PC-9 (cell line): ENCODE measurements at regions not wholly inside any gene's neighbourhood (a gene's known extent, or its start where the extent isn't known, plus 50 kb on each side); places are given as distances from the start of the nearest gene placed in this dataset.
A peak's percentile ranks its signal among the peaks of the same experiment; 100 is the strongest.

Experiments used
- BruUV-seq: library from RNA; stranded (reverse); fragments of 400-500 nt; replicated peaks from 2 replicates; lab custom pipeline; 2021; lab: Mats Ljungman, UMichigan
- CTCF ChIA-PET: fragments of 300-600 bp; sonication (Branson Sonifier 250); formaldehyde crosslinking; loops from one replicate; lab custom pipeline; 2022; ENCODE audit warnings: antibody characterized with exemption; lab: Charles Lee
- POLR2A ChIA-PET: fragments of 300-600 bp; sonication (Branson Sonifier 250); formaldehyde crosslinking; loops from one replicate; lab custom pipeline; 2022; ENCODE audit warnings: antibody characterized with exemption; ENCODE audit not compliant: unreplicated experiment; lab: Charles Lee
- DNase-seq, 2 experiments: peaks; one replicate each; pipeline versions ENCODE4 v3.0.0 to v3.0.0-alpha.2; 2015 to 2022; ENCODE audit warnings: mixed read lengths in 1 of 2
- H2AFZ ChIP-seq: fragments of 200-600 bp; sonication (generic); 2 replicates; pipeline ENCODE4 v1.8.1; 2017; ENCODE audit warnings: antibody characterized with exemption
- H3F3A ChIP-seq: fragments of 200-600 bp; sonication (generic); 2 replicates; pipeline ENCODE4 v1.8.1; 2017; ENCODE audit warnings: antibody characterized with exemption, mild to moderate bottlenecking, low read depth; ENCODE audit not compliant: insufficient read depth
- H3K27ac ChIP-seq: fragments of 200-600 bp; sonication (generic); 2 replicates; pipeline ENCODE4 v1.6.1; 2016; ENCODE audit warnings: mixed run types
- H3K27me3 ChIP-seq: fragments of 200-600 bp; sonication (generic); 2 replicates; pipeline ENCODE4 v1.6.1; 2016; ENCODE audit warnings: low read depth, mixed run types; ENCODE audit not compliant: insufficient read depth
- H3K36me3 ChIP-seq: fragments of 200-600 bp; sonication (generic); 2 replicates; pipeline ENCODE4 v1.6.1; 2016; ENCODE audit warnings: low read depth, mixed run types
- H3K4me1 ChIP-seq: fragments of 200-600 bp; sonication (generic); replicated peaks from 2 replicates; pipeline ENCODE4 v1.6.1; 2016; ENCODE audit warnings: mixed run types; ENCODE audit not compliant: insufficient read depth
- H3K4me2 ChIP-seq: fragments of 200-600 bp; sonication (generic); 2 replicates; pipeline ENCODE4 v1.6.1; 2017; ENCODE audit warnings: mixed run types
- H3K4me3 ChIP-seq: fragments of 200-600 bp; sonication (generic); 2 replicates; pipeline ENCODE4 v1.6.1; 2016; ENCODE audit warnings: mixed run types
- H3K79me2 ChIP-seq: fragments of 200-600 bp; sonication (generic); 2 replicates; pipeline ENCODE4 v1.6.1; 2017; ENCODE audit warnings: low read depth, mixed run types
- H3K9me2 ChIP-seq: fragments of 200-600 bp; sonication (generic); 2 replicates; pipeline ENCODE4 v1.8.1; 2017; ENCODE audit warnings: mild to moderate bottlenecking; ENCODE audit not compliant: insufficient read depth
- H3K9me3 ChIP-seq: fragments of 200-600 bp; sonication (generic); 2 replicates; pipeline ENCODE4 v1.8.1; 2016; ENCODE audit warnings: low read depth; ENCODE audit not compliant: insufficient read depth
- H4K20me1 ChIP-seq: fragments of 200-600 bp; sonication (generic); 2 replicates; pipeline ENCODE4 v1.8.1; 2017; ENCODE audit not compliant: insufficient read depth
- EZH2 ChIP-seq: fragments of 200-600 bp; sonication (generic); IDR thresholded peaks from 2 replicates; pipeline ENCODE4 v1.8.0; 2017; ENCODE audit warnings: antibody characterized with exemption, low read depth
- intact Hi-C: fragments of 100-400 bp; cut with micrococcal nuclease; formaldehyde crosslinking; loops from one replicate; pipeline ENCODE4 v1.10.0; 2022; ENCODE audit not compliant: unreplicated experiment
- TF ChIP-seq, protein P1 (sequence below): fragments of 200-600 bp; sonication (generic); conservative IDR thresholded peaks from 2 replicates; pipeline ENCODE4 v1.6.1; 2017; ENCODE audit warnings: mixed run types, antibody characterized with exemption, mild to moderate bottlenecking, moderate library complexity

DNA sequence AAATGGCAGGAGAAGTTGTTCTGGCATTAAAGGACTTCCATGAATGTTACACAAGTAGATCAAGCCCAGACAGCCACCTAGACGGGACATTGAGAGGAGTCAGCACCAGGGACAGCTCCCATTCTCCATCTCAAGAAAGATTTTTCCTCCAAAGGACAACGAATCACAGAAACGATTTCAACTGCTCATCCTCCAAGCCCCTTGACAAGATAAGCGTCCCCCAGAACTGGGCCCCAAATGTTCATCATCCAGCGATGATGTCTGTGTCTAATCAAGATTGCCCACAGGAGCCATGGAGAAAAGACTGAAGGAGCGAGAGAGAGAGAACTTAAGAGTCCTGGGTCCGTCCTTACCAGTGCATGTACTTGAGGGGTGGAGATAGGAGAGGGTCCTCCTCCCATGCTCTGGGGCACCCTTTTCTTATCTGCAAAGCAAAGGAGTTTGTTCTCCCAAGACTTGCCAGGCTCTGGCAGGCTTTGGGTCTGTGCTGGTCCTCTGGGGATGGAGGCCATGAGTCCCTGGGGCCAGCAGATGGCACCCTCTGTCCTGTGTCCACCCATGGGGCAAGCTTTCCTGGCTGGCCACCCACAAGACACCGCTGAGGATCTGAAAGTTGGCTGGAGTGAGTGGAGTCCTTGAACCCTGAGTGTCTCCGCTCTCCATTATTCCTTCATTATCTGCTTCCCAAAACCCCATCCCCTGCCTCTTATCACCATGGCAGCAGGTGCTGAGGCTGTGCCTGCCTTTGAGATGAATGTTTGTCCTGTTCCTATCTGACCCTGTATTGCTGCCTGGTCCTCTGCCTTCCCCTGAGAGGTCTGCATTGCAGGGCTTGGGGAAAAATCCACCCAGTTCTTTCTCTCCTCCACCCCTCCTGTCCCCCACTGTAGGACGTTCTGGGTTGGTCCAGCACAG, 164.6 kb downstream of the ACTL8 start:
- Histone ChIP-seq H3K9me3 (no peaks in the 10 kb centered on the region), H3K4me1 (no peaks in the 10 kb centered on the region), H4K20me1 (no peaks in the 10 kb centered on the region), H3K79me2 (no peaks in the 10 kb centered on the region), H3K36me3 (no peaks in the 10 kb centered on the region), H3K27ac (no peak overlapping the region), H2AFZ (no peak overlapping the region), H3K9me2 (no peaks in the 10 kb centered on the region), H3K27me3 (peaks cover 15% of the 10 kb centered on the region), H3K4me3 (no peak overlapping the region), H3F3A (no peaks in the 10 kb centered on the region), H3K4me2 (no peak overlapping the region)
- intact Hi-C loops = loop anchor here (5.0 kb wide), 2 partner anchors 183 to 663 kb away; no protein-coding TSS in a partner anchor
- TF ChIP-seq EZH2 = no peak
- TF ChIP-seq, protein P1, sequence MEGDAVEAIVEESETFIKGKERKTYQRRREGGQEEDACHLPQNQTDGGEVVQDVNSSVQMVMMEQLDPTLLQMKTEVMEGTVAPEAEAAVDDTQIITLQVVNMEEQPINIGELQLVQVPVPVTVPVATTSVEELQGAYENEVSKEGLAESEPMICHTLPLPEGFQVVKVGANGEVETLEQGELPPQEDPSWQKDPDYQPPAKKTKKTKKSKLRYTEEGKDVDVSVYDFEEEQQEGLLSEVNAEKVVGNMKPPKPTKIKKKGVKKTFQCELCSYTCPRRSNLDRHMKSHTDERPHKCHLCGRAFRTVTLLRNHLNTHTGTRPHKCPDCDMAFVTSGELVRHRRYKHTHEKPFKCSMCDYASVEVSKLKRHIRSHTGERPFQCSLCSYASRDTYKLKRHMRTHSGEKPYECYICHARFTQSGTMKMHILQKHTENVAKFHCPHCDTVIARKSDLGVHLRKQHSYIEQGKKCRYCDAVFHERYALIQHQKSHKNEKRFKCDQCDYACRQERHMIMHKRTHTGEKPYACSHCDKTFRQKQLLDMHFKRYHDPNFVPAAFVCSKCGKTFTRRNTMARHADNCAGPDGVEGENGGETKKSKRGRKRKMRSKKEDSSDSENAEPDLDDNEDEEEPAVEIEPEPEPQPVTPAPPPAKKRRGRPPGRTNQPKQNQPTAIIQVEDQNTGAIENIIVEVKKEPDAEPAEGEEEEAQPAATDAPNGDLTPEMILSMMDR = peak; percentile 53
- peak in 1 of 2 experiments; percentile 19 for DNase-seq
- BruUV-seq = no TSS peak
- CTCF ChIA-PET = no interaction called here
- POLR2A ChIA-PET = no interaction called here

DNA sequence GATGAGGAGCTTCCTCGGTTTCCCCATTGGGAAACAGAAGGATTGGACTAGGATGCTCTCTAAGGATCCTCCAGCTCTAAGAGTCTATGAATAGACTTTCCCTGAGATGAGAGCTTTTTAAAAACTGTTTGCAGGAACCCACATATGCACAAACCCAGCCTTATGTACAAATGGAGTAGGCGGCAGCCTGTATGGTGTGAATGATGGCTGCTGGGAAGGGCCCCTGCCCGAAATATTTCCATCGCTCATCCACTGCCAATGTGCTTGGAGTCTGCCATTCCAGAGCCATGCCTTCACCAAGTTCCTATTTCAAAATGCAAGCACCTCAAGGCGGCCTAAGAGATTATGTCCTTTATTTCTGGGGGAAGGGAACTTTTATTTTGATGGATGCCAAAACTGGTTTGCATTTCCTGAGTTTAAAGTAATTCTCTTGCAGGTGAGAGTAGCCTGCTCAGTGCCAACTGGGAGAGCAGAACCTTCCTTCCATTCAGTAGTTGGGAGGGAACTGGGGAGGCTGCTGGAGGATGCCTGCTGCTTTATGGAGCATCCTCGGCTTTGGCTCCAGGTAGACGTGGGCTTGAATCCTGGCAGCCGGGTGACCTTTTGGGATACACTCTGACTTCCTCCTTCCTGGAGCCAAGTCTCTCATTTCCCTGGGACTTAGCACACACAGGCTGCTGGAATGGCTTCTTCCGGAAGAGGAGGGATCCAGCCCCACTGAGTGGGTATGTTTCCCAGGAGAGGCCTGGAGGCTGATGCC, 165.9 kb downstream of the ACTL8 start:
- no peak overlapping the region for H3K4me3 ChIP-seq
- no peaks in the 10 kb centered on the region for H3K9me3 ChIP-seq
- H4K20me1 ChIP-seq = no peaks in the 10 kb centered on the region
- BruUV-seq = no TSS peak
- no peaks in the 10 kb centered on the region for H3K36me3 ChIP-seq
- no peaks in the 10 kb centered on the region for H3K79me2 ChIP-seq
- no peak overlapping the region for H2AFZ ChIP-seq
- TF ChIP-seq, protein P1 = no peak
- TF ChIP-seq EZH2 = no peak
- DNase-seq = no peak
- ChIA-PET POLR2A (no interaction called here), CTCF (no interaction called here)
- no peaks in the 10 kb centered on the region for H3K9me2 ChIP-seq
- no peak overlapping the region for H3K4me2 ChIP-seq
- no peak overlapping the region for H3K27ac ChIP-seq
- peaks cover 17% of the 10 kb centered on the region for H3K27me3 ChIP-seq
- no peaks in the 10 kb centered on the region for H3K4me1 ChIP-seq
- intact Hi-C loops = loop anchor here (5.0 kb wide), 2 partner anchors 181 to 661 kb away; no protein-coding TSS in a partner anchor
- no peaks in the 10 kb centered on the region for H3F3A ChIP-seq

DNA sequence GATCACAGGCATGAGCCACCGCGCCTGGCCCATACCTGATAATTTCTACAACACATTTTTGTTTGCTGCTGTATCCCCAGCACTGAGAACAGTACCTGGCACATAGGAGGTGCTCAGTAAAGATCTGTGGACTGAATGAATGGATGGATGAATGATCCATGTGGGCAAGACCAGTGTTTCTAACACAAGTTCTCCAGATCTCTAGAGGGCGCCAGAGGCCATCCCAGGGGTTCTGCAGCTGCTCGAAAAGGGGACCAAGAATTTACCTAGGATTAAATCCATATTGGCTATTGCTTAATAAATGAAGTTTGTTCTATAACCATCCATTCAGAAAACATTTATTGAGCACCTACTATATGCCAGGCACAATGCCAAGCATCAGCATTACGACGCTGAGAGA, 167.7 kb downstream of the ACTL8 start:
- peak in 1 of 2 experiments; percentile 5 for DNase-seq
- H3K9me3 ChIP-seq = no peaks in the 10 kb centered on the region
- TF ChIP-seq, protein P1 = peak; percentile 56; the same call in 1 of the 2 replicates
- TF ChIP-seq EZH2 = no peak

More for the DNA sequence above, 167.7 kb downstream of the ACTL8 start:
- no peaks in the 10 kb centered on the region for H3K36me3 ChIP-seq
- no peaks in the 10 kb centered on the region for H3K79me2 ChIP-seq
- no peak overlapping the region for H3K4me2 ChIP-seq
- CTCF ChIA-PET = interaction anchor here (0.5 kb wide), 1 partner anchor 17 kb away, joined by 3 read pairs; no protein-coding TSS in a partner anchor
- H2AFZ ChIP-seq = no peak overlapping the region
- POLR2A ChIA-PET = no interaction called here
- BruUV-seq = no TSS peak
- H3K27ac ChIP-seq = no peak overlapping the region
- peaks cover 27% of the 10 kb centered on the region for H3K27me3 ChIP-seq
- no peaks in the 10 kb centered on the region for H3K4me1 ChIP-seq
- no peaks in the 10 kb centered on the region for H3K9me2 ChIP-seq
- H3F3A ChIP-seq = no peaks in the 10 kb centered on the region
- no peaks in the 10 kb centered on the region for H4K20me1 ChIP-seq
- H3K4me3 ChIP-seq = no peak overlapping the region
- intact Hi-C loops = loop anchor here (5.0 kb wide), 2 partner anchors 179 to 659 kb away; no protein-coding TSS in a partner anchor
